Adrenal gland (tissue), 9 donors: ENCODE measurements at regions not wholly inside any gene's neighbourhood (a gene's known extent, or its start where the extent isn't known, plus 50 kb on each side); places are given as distances from the start of the nearest gene placed in this dataset.
A peak's percentile ranks its signal among the peaks of the same experiment; 100 is the strongest.

ENCODE experiments used
- DNase-seq, 7 donors: peaks; one replicate each; pipeline ENCODE4 v3.0.0-alpha.2; 2019 to 2020
- H3K27ac ChIP-seq, 5 donors: fragments of 200-600 bp; sonication (generic) in 4 of 5; 1 replicate in 3 of 5; 2 replicates in 2 of 5; pipeline versions ENCODE4 v1.5.1 to v1.8.0; 2016 to 2020; ENCODE audit warnings: mild to moderate bottlenecking in 1 of 5
- H3K27me3 ChIP-seq: fragments of 200-600 bp; 2 replicates; pipeline ENCODE4 v1.8.0; 2021
- H3K36me3 ChIP-seq, 2 donors: fragments of 200-600 bp; replicated peaks in 1 of 2; 1 replicate in 1 of 2; 2 replicates in 1 of 2; pipeline versions ENCODE4 v1.5.1 to v1.8.0; 2018 to 2022
- H3K4me1 ChIP-seq, 2 donors: fragments of 200-600 bp; replicated peaks in 1 of 2; 1 replicate in 1 of 2; 2 replicates in 1 of 2; pipeline versions ENCODE4 v1.5.1 to v1.8.0; 2018 to 2021
- H3K4me3 ChIP-seq, 4 donors: fragments of 200-600 bp; sonication (generic) in 3 of 4; one replicate each; pipeline ENCODE4 v1.5.1; 2016 to 2018
- H3K9me3 ChIP-seq, 3 donors: fragments of 200-600 bp; sonication (generic) in 1 of 3; replicated peaks in 1 of 3; 1 replicate in 2 of 3; 2 replicates in 1 of 3; pipeline versions ENCODE4 v1.5.1 to v1.8.0; 2016 to 2021
- POLR2A ChIP-seq, 2 donors: fragments of 450-650 bp; IDR thresholded peaks; one replicate each; pipeline ENCODE4 v1.6.1; 2017; ENCODE audit warnings: antibody characterized with exemption in 2 of 2, mild to moderate bottlenecking in 2 of 2, moderate library complexity in 1 of 2
- WGBS, 4 donors: extraction: QIAGEN DNeasy Blood & Tissue Kit in 2 of 4; methylation state at CpG; one replicate each; pipeline versions ENCODE4 v1.1.5 to v1.1.7; 2013 to 2017; 5-methylcytosine and 5-hydroxymethylcytosine counted together
- intact Hi-C, 2 donors: fragments of 100-400 bp; cut with DNase I; formaldehyde crosslinking; loops; one replicate each; pipeline versions ENCODE4 v1.14.1 to v1.15.0; 2022 to 2023
- TF ChIP-seq, protein P1 (sequence below), 6 experiments: fragments of 450-650 bp in 4 of 6; fragments of 200-600 bp in 2 of 6; sonication (generic) in 1 of 6; IDR thresholded peaks; 1 replicate in 5 of 6; 2 replicates in 1 of 6; pipeline versions ENCODE4 v1.5.1 to v1.8.0; 2016 to 2021; ENCODE audit warnings: antibody characterized with exemption in 6 of 6, mild to moderate bottlenecking in 2 of 6, moderate library complexity in 1 of 6
- donor health status: healthy with polysubstance abuse.
- donor health status: Bipolar disorder and iron deficiency.
- donor health status: DM: yes; HTN: yes; CAD: no.
- donor health status: DM: no; HTN: no; CAD: no.
- donor health status: DM: no; HTN: no; CAD: no.

DNA sequence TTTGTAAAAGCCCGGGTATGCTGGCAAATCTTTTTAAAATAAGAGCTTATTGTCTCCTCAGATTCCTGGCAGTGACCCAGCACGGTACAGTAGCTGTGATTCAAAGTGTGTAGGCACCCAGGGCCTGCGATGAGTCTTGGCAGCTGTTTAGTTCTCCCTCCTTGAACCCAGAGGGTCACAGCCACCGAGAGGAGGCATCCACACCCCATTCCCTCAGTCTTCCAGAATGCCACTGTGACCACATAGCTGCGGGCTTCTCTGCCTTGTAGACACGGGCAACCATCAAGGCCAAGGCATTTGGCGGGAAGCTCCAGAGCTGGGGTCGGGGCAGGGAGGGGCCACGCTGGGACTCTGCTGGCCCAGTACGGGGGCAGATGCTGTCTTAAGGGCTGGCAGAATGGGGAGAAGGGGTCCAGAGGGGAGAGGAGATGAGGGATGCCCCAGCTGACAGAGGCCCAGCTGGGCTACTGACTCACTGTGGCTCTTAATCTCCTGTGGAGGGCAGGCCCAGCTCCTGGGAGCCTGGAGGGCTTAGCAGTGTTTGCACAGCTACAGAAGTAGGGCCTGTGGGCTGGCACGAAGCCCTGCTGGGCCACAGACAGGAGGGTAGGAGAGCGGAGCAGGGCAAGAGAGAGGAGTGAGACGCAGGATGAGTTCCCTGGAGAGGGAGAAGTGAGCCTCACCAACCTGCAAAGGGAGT is 68.8 kb upstream of the DLG1 start:
- H3K4me3 ChIP-seq = no peak overlapping the region
- DNase-seq = peak in 6 of 7 donors; percentile 48 to 68 (median 56)
- intact Hi-C loops = no loop called here

DNA sequence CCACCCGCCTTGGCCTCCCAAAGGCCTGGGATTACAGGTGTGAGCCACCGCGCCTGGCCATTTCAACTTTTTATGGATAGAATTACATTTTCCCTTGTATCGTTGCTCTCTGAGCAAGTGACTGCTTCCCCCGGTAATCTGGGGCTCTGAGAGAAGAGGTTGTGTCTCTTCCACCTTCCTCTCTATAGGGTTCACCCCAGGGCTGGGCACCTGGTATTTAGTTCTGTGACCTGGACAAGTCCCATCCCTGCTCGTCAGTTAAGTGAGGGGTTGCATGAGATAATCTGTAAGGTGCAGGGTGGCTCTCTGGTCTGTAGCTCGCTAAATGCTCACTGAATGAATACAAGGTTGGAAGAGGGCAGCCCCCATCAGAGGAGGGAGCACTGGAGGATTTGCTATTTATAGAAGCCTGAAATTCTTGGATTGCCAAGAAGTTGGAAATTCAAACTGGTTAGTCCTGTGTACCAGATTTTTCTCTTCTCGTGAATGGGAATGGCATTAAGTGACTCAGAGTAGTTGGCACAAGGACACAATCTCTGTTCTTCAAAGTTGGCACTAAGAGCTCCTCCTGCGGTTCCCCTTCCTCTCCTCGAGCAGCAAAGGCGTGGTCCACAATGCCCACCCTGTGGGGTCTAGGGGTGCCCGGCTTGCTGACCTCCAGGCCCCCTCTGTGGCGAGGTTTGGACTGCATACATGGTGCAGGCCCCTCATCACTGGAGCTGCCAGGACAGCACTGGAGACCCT is 68.1 kb upstream of the DLG1 start:
- intact Hi-C loops = no loop called here

More for the DNA sequence above, 68.8 kb upstream of the DLG1 start:
- TF ChIP-seq, protein P1, sequence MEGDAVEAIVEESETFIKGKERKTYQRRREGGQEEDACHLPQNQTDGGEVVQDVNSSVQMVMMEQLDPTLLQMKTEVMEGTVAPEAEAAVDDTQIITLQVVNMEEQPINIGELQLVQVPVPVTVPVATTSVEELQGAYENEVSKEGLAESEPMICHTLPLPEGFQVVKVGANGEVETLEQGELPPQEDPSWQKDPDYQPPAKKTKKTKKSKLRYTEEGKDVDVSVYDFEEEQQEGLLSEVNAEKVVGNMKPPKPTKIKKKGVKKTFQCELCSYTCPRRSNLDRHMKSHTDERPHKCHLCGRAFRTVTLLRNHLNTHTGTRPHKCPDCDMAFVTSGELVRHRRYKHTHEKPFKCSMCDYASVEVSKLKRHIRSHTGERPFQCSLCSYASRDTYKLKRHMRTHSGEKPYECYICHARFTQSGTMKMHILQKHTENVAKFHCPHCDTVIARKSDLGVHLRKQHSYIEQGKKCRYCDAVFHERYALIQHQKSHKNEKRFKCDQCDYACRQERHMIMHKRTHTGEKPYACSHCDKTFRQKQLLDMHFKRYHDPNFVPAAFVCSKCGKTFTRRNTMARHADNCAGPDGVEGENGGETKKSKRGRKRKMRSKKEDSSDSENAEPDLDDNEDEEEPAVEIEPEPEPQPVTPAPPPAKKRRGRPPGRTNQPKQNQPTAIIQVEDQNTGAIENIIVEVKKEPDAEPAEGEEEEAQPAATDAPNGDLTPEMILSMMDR (IDR thresholded peaks at IDR 0.05) = no peak
- TF ChIP-seq POLR2A (IDR thresholded peaks at IDR 0.05) = no peak
- Histone ChIP-seq H3K27me3 (no peaks in the 10 kb centered on the region), H3K36me3 (no peaks in the 10 kb centered on the region), H3K9me3 (no peaks in the 10 kb centered on the region), H3K4me1 (peaks cover 0 to 5% of the 10 kb centered on the region in 2 donors), H3K27ac (no peak overlapping the region)
- WGBS, 4 donors = 61 to 71% (median 69%) methylated on average over 9 to 13 of the region's 13 CpGs

DNA sequence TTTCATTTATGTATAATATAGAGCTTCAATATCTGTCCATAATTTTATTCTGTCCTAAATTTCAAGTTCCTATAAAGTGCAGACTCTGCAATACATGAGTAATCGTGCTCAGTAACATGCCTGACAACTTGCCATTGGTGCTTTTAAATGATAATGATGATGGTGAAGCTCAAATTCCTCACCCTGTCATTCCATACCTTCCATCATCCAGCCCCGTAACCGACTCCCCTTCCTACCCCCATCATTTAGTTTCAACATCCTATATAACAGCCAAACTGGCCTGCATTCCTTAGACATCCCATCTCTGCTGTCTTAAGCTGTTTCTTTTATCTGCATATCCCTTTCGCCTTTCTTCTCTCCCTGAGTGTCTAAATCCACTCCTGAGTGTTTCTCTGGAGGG is 67.2 kb upstream of the DLG1 start:
- WGBS, 4 donors = 84 to 93% (median 91%) methylated on average over 4 of the region's 4 CpGs
- Histone ChIP-seq H3K27me3 (no peaks in the 10 kb centered on the region), H3K4me3 (no peak overlapping the region), H3K36me3 (no peaks in the 10 kb centered on the region), H3K9me3 (no peaks in the 10 kb centered on the region), H3K4me1 (peaks cover 0 to 5% of the 10 kb centered on the region in 2 donors), H3K27ac (no peak overlapping the region)
- no peak for DNase-seq
- TF ChIP-seq, protein P1 (IDR thresholded peaks at IDR 0.05) = no peak
- no peak for TF ChIP-seq POLR2A (IDR thresholded peaks at IDR 0.05)
- intact Hi-C loops = no loop called here

More for the DNA sequence above, 68.1 kb upstream of the DLG1 start:
- WGBS, 4 donors = 75 to 90% (median 78%) methylated on average over 8 to 13 of the region's 13 CpGs
- no peak overlapping the region for H3K4me3 ChIP-seq
- TF ChIP-seq, protein P1 (IDR thresholded peaks at IDR 0.05) = no peak
- TF ChIP-seq POLR2A (IDR thresholded peaks at IDR 0.05) = no peak
- peaks cover 0 to 5% of the 10 kb centered on the region in 2 donors for H3K4me1 ChIP-seq
- no peaks in the 10 kb centered on the region for H3K9me3 ChIP-seq
- peak in 1 of 7 donors; percentile 6 for DNase-seq
- H3K36me3 ChIP-seq = no peaks in the 10 kb centered on the region
- no peak overlapping the region for H3K27ac ChIP-seq
- no peaks in the 10 kb centered on the region for H3K27me3 ChIP-seq

DNA sequence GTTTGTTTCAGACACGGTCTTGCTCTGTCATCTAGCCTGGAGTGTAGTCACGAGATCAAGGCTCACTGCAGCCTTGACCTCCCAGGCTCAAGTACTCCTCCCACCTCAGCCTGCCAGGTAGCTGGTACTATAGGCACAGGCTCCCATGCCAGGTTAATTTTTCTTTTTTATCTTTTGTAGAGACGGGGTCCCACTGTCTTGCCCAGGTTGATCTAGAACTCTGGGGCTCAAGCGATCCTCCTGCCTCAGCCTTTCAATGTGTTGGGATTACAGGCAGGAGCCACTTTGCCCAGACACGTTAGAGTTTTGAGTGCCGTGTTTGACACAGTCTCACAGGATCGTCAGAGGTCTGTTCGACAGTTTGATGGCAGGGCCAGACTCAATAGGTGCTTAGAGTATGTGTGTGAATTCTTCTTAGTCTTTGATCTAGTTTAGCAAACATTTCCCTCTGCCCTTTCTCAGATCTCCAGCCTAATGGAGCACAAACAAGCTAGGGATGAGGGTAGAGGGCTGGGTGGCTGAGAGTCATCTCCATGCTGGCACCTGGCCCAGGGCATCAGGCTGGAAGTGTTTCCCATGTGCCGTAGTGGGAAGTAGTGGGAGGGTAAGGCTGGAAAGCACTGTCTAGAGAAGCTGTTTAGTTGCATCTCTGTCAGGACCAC is 66.1 kb upstream of the DLG1 start:
- H3K27ac ChIP-seq = no peak overlapping the region
- peak in 1 of 7 donors; percentile 33 for DNase-seq
- H3K36me3 ChIP-seq = no peaks in the 10 kb centered on the region
- 72 to 81% (median 76%) methylated on average over 9 of the region's 9 CpGs for WGBS, 4 donors
- H3K4me1 ChIP-seq = peaks cover 0 to 5% of the 10 kb centered on the region in 2 donors
- intact Hi-C loops = no loop called here
- no peak overlapping the region for H3K4me3 ChIP-seq
- no peaks in the 10 kb centered on the region for H3K9me3 ChIP-seq
- no peaks in the 10 kb centered on the region for H3K27me3 ChIP-seq
- TF ChIP-seq, protein P1 (IDR thresholded peaks at IDR 0.05) = no peak
- no peak for TF ChIP-seq POLR2A (IDR thresholded peaks at IDR 0.05)
